Esophagus mucosa (tissue), 1 donor: ENCODE measurements at regions not wholly inside any gene's neighbourhood (a gene's known extent, or its start where the extent isn't known, plus 50 kb on each side); places are given as distances from the start of the nearest gene placed in this dataset.
A peak's percentile ranks its signal among the peaks of the same experiment; 100 is the strongest.
"Not testable (repeated sequence)": the region's sequence is repeated elsewhere in the genome, so short reads cannot be mapped to it uniquely, and the experiment has no call there.

Experiments used
- ATAC-seq: fragments of 200-7000 bp; cut with Tn5 transposase; one replicate; pipeline ENCODE4 v1.9.1; 2020
- donor health status: DM: yes; HTN: yes; CAD: no.

DNA sequence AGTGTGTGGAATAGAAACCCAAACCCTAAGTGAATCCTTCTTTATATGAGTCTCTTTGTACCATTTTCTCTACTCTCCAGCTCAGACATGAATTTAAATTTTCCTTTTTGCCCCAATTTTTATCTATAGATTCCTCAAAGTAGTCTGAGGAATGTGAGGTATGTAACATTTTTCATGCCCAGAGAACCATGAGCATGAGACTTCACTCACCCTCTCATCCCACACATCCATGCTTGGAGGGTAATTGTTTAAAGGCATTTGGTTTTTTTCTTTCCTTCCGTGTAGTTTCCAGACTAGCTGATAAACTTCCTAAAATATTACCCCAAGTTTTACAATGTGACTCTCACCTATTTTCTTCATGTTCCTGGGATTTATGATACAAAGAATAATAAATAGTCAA is 2056.8 kb upstream of the CELF4 start:
- no peak for ATAC-seq

DNA sequence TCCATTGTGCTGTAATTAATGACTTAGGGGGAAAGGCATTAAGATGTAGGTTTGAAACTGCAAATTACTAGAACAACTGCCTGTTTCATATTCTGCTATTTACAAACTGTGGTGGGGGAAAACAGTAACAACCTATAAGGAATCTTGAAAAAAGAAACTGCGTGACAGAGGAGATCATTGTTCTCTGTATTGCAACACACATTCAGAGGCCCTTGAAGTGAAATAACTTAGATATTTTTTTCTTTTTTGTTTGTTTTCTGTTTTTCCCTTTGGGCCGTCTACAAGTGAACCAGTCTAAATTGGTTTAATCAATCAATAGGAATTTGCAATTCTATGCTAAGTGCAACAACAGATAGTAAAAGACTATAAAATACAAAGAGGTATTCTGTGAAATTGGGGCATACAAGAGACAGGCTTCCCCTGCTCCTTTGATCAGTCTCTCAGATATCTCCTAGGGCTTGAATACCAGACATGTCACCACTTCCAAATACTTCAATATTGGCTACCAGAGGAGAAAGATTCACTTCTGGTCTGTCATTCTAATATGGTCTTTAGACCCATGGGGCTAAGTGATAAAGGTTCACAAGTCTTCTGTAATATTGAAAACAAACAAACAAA is 2055.1 kb upstream of the CELF4 start:
- no peak for ATAC-seq

DNA sequence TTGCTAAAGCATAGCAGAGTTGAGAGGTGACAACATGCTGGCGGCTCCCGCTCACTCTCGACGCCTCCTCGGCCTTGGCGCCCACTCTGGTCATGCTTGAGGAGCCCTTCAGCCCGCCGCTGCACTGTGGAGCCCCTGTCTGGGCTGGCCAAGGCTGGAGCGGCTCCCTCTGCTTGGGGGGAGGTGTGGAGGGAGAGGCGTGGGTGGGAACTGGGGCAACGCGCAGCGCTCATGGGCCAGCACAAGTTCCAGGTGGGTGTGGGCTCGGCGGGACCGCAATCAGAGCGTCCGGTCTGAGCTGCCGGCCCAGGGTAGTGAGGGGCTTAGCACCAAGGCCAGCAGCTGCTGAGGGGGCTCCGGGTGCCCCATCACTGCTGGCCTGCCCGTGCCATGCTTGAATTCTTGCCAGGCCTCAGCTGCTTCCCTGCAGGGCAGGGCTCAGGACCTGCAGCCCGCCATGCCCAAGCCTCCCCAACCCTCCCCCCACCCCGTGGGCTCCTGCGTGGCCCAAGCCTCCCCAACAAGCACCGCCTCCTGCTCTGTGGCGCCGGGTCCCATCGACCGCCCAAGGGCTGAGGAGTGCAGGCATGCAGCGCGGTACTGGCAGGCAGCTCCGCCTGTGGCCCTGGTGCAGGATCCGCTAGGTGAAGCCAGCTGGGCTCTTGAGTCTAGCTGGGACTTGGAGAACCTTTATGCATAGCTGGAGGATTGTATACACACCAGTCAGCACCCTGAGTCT is 2052.8 kb upstream of the CELF4 start:
- no peak for ATAC-seq

DNA sequence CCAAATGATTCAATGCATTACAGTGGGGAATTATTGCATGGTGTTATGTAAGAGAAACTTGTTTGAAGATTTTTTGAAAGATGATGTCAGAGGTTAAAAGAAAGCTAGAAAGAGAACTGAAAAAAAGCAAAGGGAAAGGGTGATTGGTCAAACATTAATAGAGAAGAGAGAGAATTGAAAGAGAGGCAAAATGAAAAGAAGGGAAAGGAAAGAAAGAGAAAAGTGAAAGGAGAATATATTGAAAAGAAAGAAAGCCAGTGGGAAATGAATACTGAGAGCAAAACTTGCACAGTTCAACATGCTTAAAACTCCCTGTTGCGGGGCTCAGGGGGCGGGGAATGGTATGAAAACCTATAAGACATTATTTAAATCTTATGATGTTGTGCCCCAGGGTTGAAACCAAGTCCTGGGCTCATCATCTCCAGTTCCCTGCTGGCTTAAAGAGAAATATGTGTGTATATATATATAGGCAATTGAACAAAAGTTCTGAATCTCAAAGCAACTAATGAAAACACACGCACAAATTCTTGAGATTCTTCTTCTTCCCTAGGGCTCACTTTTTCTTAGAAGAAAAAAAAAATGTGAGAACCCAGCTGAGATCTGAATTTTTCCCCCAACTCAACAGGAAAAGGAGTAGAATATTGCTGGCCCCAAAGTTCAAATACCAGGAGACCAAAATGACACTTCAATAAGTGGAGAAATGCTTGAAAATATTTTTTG is 2045.9 kb upstream of the CELF4 start:
- no peak for ATAC-seq

DNA sequence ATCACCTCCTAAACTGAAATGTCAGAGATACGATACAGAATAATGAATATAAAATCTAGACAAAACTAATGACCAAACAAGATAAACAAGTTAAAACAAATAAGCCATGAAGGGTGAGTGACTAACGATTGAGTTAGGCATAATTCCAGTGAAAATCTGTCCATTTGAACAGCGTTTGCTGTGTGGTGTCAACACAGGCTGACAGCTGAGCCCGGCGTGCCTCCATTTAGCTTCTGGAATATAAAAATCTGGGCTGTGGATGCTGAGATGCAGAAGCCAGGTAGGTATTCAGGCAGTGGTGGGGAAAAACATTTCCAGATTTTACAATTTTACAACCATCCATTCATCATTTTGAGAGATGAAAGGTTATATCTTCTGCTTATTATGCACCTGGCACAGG is 2041.4 kb upstream of the CELF4 start:
- no peak for ATAC-seq

DNA sequence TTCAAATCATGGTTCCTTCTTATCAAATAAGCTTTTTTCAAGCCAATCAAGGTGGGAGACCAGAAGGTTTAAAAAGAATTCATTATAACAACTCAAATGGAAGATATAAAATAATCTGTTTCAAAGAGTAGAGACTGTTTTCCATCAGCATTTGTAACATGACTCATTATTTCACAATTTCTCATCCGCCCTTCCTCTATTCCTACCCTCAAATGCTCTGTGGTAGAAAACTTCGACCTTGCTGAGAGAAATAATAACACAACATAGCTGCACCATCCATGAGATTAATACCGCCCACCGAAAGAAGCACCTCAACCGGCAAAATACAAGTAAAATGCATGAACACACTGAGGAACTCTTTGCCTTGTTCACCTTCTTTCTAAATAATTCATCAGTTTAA is 2039.2 kb upstream of the CELF4 start:
- ATAC-seq: no peak

DNA sequence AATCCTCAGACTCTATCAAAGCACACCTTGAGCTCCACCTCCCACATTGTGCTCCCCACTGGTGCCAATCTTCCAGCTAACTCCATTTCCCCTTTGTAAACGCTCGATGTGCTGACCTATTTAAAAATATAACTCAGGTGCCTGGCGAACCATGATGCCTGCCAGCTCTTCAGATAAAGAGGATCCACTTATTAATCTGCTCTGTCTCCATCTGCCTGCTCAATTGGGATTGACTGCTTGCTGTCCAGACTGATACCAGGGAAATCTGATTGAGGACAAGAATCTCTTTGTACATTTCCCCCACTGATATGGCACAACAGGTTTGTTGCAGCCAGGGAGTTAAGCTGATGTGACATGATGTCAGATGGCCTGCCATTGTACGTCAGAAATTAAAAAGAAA is 2036.5 kb upstream of the CELF4 start:
- no peak for ATAC-seq

DNA sequence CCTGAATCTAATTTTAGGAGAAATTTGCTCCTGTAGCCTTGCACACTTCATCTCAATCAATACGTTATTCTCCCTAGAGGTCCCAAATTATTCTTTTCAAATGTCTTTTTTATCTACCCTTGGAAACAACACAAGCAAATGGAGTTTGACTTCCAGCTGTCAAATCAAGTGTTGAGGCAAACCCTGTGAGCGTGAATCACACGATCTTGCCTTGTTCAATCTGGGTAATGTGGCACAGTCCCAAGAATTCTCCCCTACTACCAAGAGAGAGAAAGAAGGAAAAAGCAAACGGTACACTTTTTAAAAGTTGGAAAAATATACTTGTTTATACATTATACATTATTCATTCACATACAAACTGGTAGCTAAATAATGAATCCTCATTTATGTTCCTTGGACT is 2035.3 kb upstream of the CELF4 start:
- no peak for ATAC-seq

DNA sequence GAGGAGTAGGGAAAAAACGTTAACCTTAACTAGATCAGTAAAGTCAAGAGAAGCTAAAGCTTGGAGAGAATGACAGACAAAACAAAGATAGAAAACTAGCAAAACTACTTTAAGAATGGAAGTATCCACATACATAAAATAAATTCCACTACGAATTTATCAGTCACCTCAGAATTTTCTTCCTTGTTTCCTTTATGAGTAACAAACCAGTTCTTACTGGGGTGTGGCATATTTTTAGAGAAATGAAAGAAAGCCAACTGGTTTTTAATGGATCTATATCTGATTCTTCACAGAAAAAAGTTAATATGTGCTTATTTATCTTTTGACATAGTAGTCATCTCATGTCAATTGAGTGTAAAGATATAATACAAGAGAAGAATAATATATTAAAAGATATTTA is 2033.7 kb upstream of the CELF4 start:
- peak; percentile 44 for ATAC-seq

DNA sequence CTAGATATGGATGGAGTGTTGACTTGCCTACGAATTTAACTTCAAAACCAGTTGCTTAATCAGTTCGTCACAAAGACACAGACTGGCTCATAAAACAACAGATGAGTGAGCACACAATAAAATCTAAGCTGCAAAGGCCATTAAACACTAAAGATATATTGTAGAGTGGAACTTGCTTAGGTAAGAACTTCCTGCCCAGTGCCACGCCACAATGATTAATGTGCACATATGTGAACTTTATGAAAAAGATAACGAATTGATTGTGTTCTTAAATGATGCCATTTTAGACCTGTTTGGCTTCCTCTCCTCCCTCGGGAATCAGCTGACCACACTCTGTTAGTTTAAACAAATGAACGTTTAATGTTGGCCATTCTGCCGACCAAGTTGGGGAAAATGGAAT is 2031.3 kb upstream of the CELF4 start:
- ATAC-seq: no peak

DNA sequence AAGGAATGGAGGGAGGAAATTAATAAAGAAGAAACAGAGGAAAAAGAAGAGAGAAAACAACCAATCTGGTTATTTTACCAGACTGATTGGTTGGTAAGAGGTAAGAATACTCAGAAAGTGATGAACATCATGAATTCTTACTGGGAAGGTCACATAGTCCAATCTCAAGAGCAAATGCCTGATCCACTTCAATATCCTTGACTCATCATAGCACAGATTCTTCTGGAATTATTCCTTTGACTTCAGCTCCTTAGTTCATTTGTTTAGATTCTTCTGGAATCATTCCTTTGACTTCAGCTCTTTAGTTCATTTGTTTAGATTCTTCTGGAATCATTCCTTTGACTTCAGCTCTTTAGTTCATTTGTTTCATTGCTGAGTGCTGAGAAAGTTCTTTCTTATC is 2030.6 kb upstream of the CELF4 start:
- no peak for ATAC-seq

DNA sequence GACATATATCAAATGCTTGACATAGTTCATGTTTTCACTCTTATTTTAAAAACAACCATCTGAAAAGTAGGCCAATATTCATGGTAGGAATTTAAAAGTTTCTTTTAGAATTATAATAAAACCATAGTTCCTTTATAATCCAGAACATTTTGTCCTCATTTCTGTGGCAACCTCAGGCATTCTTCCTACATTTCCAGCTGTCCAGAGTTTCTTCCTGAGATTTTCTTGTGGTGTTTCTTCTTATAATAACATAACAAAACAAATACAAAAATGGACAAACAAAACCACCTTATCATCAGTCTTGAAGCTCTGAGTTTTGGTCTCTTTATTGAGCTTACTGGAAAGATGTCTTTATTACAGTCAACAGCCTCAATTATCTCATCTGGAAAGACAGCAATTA is 2028.6 kb upstream of the CELF4 start:
- ATAC-seq: no peak

DNA sequence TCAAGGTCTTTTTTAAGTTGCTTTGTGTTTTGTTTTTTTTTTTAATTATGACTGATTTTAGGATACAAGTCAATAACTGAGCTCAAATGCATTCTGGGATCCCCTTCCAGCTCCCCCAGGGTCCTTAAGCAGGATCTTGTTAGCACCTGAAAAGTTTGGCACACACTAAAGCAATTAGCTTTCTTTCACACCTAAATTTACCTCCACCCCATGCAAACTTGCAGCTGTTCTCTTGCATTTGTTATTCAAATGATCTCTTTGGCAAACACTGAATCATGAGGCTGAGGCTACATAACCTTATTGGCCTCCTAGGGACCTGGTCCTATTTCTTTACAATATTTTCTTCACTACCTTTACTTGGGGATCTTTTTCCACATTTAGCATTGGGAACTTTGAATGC is 2026.1 kb upstream of the CELF4 start:
- no peak for ATAC-seq

DNA sequence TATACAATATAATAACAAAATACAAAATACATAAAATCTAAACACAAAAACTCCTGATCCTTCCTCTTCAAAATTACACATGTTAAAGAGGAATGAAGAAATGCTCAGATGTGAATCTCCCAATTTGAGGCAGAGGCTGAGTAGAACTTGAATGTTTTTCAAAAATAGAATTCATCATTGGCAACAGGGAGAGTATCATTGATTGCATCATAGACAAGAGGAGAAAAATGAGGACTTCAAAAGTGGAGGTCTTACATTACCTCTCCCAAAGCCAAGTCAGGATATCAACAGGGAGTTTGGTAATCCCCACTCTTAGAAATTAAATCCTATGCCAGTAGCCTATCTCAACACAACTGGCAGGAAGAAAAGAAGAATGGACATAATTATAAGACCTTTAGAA is 2023.9 kb upstream of the CELF4 start:
- ATAC-seq: no peak

DNA sequence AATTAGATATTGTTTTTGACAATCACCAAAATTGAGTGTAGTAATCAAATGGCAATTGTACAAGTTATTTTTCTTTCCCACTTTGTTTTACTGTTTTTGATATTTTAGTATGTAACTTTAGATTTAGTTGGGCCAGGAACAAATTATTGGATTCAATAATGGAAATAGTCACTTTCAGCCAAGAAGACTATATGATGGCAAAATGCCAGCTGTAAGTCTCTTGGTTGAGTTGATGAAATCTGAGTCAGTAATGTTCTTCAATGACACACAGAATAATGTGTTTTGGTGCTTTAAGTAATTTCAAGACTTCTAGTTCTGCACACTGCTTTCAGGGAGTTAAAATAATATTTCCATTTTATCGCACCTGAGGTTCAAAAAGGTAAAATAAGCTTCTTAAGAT is 2022.0 kb upstream of the CELF4 start:
- ATAC-seq: no peak

DNA sequence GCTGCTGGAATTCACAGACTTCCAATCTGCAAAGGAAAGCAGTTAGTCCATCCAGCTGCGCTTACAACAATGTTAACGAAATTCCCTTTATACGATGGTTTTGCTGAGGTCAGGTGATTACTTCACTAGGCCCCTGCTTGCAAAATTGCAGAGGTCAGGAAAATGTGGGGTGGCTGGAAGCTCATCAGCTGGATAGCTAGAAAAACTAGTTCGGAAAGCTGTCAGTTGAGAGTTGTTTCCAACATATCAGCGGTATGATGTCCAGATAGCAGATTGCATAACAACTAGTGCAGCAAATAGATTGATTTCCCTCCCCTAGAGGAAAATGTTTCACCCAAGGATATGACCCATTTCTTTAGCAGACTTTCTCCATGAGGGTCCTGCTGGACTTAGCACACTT is 2021.1 kb upstream of the CELF4 start:
- no peak for ATAC-seq

DNA sequence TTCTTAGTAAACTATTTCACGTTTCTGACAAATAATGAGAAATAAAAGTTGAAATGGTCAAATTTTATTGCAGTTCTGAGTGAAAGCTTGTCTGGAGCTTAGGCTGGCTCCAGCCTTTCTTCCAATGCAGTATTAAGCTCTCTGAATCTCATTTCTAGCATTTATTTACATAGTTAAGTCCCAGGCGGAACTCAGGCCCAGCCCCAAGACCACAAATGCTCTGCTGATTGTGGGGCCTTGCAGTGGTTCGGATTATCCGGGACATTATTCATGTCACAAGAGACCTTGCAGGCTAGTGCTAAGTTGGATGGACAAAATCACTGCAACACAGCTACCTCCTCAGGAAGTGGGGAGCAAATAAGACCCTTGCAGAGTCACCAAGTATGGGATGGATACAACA is 2009.3 kb upstream of the CELF4 start:
- ATAC-seq: no peak

DNA sequence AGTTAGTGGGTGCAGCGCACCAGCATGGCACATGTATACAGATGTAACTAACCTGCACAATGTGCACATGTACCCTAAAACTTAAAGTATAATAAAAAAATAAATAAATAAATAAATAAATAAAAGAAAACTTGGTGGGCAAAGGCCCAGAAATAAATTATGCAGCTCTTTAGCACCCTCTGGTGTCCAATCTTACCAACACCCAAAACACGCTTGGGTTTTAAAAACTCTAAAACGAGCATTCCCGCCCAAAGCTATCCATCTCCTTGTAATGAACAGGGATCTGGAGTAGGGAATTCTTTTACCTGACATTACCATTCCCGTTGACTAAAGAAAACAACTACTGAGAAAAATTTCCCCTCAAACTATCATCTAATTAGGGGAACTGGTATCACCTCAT is 2005.9 kb upstream of the CELF4 start:
- ATAC-seq: no peak

DNA sequence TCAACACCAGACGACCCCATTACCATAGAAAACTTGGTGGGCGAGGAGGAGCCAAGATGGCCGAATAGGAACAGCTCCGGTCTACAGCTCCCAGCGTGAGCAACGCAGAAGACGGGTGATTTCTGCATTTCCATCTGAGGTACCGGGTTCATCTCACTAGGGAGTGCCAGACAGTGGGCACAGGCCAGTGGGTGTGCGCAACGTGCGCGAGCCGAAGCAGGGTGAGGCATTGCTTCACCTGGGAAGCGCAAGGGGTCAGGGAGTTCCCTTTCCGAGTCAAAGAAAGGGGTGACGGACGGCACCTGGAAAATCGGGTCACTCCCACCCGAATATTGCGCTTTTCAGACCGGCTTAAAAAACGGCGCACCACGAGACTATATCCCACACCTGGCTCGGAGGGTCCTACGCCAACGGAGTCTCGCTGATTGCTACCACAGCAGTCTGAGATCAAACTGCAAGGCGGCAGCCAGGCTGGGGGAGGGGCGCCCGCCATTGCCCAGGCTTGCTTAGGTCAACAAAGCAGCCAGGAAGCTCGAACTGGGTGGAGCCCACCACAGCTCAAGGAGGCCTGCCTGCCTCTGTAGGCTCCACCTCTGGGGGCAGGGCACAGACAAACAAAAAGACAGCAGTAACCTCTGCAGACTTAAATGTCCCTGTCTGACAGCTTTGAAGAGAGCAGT is 2000.1 kb upstream of the CELF4 start:
- not testable (repeated sequence) for ATAC-seq

DNA sequence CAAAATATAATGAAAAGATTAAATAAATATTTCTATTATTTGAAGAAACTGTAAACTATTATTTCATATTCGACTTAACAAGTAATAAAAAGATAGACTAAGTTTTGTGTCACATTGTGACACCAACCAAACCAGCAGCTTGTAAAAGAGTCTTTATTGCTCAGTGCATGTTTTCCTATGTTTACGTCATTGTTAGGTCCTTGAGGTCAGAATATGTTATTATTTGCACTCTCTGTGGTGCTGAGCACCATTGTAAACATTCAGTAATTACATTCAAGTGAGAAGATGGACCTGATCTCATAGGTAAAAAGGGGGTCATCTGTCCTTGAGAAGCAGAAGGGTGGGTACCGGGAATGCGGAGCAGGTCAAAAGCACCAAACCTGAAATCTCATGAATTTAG is 1999.1 kb upstream of the CELF4 start:
- no peak for ATAC-seq

DNA sequence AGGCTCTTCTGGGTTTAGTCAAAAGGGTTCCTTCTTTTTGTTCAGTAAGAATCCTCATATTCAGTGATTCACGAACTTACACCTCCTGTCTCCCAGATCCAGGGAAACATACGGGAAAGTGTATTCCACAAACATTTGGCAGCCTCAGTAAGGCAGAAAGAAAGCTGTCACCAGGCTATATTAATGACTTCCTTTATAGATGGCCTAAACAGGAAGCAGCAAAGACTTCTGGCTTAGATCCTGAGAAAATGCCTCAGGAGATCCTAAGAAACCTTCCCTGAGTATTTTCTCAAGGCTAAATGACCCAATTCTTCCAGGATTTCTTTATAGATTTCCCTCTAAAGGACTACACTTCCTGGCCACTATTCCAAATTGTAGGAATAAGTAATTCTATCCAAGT is 1995.5 kb upstream of the CELF4 start:
- no peak for ATAC-seq

DNA sequence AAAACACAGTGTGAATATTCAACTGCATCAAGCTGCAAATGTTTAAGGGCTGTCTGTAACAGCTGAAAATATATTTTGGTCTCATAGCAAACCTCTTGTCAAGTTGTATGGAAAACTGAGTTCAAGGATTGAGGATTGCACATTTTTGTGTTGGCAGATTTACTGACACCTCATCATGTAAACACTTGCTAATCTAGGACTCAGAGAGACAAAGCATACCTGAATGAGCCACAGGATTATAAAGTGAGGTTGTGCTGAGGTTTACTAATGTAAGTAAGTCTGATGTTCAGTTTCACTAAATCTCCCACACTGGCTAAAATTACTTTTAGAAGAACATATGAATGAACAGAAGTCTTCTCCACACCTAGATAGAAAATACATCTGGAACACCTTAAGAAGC is 1993.1 kb upstream of the CELF4 start:
- ATAC-seq: peak; percentile 89

DNA sequence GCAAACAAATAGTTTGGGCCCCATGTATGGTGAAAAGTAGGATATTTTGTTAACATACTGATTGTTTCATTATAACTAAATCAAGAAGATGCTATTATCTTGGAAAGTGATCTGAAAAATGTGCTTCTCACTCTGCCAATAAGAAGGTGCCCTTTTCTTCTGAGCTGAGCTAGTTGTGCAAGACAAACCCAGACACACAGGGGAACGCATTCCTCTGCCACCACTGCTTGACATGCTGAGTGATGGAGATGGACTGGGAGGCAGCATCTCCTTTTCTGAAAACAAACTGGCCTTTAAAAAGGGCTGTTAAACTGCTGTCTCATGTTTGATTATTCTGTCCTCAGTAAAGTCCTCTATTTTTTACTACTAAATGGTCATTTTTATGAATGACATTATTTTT is 1989.9 kb upstream of the CELF4 start:
- no peak for ATAC-seq

DNA sequence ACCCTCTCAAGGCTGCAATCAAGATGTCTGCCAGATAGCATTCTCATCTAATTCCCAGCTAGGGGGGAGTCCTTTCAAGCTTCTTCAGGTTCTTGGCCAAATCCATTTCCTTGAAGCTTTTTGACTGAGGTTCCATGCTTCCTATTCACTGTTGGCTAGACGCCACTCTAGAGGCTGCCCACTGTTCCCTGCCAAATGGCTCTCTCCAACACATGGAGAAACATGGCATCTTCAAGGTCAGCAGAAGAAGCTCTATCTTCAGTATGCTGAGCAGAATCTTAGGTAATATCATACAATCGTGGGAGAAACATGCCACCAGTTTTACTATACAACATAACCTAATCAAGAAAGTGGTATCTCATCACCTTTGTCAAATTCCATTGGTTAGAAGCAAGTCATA is 1985.1 kb upstream of the CELF4 start:
- no peak for ATAC-seq
